ENCODE measurements at regions not wholly inside any gene's neighbourhood (a gene's known extent, or its start where the extent isn't known, plus 50 kb on each side); places are given as distances from the start of the nearest gene placed in this dataset.

DNA sequence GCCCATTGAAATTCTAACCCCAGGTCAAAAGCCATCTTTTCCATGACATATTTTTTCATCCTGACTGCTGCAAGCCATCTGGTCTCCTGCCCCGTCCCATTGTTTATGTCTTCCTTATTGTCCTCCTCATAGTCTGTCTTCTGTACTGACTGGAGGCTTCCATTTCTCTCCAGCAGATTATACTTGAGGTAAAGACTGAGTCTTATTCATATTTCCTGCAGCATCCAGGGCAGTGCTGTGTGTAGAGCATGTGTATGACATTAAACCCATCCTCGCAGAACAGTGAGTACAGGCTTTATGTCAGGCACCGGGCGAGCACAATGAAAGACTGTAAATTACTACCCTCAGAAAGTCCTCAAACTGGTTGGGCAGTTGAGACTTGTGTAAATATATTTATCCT is 275.1 kb downstream of the C4orf33 start:
- Histone ChIP-seq H3K27me3 (replicated peaks; ENCODE audit: control insufficient read depth, insufficient read depth, low read length) (no peaks in the 10 kb centered on the region), H3K36me3 (ENCODE audit: control insufficient read depth, insufficient read depth, low read length) (no peaks in the 10 kb centered on the region), H3K4me1 (no peaks in the 10 kb centered on the region), H3K9me3 (no peaks in the 10 kb centered on the region), H3K4me3 (ENCODE audit: low read depth, low read length) (no peak overlapping the region)
- Mint-ChIP-seq H3K27ac (ENCODE audit: unreplicated experiment) (no peak overlapping the region), H3K4me1 (ENCODE audit: low read depth, unreplicated experiment) (peaks cover 9% of the 10 kb centered on the region), H3K36me3 (ENCODE audit: insufficient read depth, unreplicated experiment) (no peaks in the 10 kb centered on the region), H3K27me3 (ENCODE audit: insufficient read depth, unreplicated experiment) (peaks cover 12% of the 10 kb centered on the region), H3K9me3 (ENCODE audit: unreplicated experiment) (no peaks in the 10 kb centered on the region), H3K4me3 (ENCODE audit: unreplicated experiment) (no peak overlapping the region)
- ChIA-PET POLR2A (no interaction called here), CTCF (no interaction called here)
- DNase-seq = no peak
- intact Hi-C loops (cut with micrococcal nuclease; ENCODE audit: unreplicated experiment) = no loop called here
- BruUV-seq (replicated peaks) = no TSS peak
- TF ChIP-seq, protein P1, sequence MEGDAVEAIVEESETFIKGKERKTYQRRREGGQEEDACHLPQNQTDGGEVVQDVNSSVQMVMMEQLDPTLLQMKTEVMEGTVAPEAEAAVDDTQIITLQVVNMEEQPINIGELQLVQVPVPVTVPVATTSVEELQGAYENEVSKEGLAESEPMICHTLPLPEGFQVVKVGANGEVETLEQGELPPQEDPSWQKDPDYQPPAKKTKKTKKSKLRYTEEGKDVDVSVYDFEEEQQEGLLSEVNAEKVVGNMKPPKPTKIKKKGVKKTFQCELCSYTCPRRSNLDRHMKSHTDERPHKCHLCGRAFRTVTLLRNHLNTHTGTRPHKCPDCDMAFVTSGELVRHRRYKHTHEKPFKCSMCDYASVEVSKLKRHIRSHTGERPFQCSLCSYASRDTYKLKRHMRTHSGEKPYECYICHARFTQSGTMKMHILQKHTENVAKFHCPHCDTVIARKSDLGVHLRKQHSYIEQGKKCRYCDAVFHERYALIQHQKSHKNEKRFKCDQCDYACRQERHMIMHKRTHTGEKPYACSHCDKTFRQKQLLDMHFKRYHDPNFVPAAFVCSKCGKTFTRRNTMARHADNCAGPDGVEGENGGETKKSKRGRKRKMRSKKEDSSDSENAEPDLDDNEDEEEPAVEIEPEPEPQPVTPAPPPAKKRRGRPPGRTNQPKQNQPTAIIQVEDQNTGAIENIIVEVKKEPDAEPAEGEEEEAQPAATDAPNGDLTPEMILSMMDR (IDR thresholded peaks at IDR 0.05; ENCODE audit: insufficient read depth in 1 of 2, low read depth in 1 of 2, low read length in 1 of 2, severe bottlenecking in 1 of 2, unreplicated experiment in 1 of 2) = no peak

DNA sequence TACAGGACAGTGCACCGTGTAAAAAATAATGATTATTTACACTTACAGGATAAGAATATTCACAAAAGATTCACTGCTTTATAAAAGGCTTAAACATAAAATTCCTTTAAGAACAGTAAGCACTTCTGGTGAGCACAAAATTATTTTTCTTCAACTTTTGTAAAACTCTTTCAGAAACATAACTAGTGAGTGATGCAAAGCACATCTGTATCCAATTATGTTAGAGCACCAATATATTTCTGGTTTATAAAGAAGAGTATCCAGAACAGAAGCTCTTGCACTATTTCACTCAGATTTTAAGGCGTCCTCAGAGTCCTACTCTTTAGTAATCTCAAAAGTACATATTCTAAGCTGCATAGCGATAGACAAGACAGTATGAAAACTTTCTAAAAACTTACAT is 276.0 kb downstream of the C4orf33 start:
- Histone ChIP-seq H3K4me3 (ENCODE audit: low read depth, low read length) (no peak overlapping the region), H3K27me3 (replicated peaks; ENCODE audit: control insufficient read depth, insufficient read depth, low read length) (no peaks in the 10 kb centered on the region), H3K9me3 (no peaks in the 10 kb centered on the region), H3K4me1 (no peaks in the 10 kb centered on the region), H3K36me3 (ENCODE audit: control insufficient read depth, insufficient read depth, low read length) (no peaks in the 10 kb centered on the region)
- ChIA-PET POLR2A (no interaction called here), CTCF (no interaction called here)
- Mint-ChIP-seq H3K9me3 (ENCODE audit: unreplicated experiment) (no peaks in the 10 kb centered on the region), H3K27me3 (ENCODE audit: insufficient read depth, unreplicated experiment) (peaks cover 17% of the 10 kb centered on the region), H3K36me3 (ENCODE audit: insufficient read depth, unreplicated experiment) (no peaks in the 10 kb centered on the region), H3K4me3 (ENCODE audit: unreplicated experiment) (no peak overlapping the region), H3K27ac (ENCODE audit: unreplicated experiment) (no peak overlapping the region), H3K4me1 (ENCODE audit: low read depth, unreplicated experiment) (peaks cover 9% of the 10 kb centered on the region)
- TF ChIP-seq, protein P1 (IDR thresholded peaks at IDR 0.05; ENCODE audit: insufficient read depth in 1 of 2, low read depth in 1 of 2, low read length in 1 of 2, severe bottlenecking in 1 of 2, unreplicated experiment in 1 of 2) = no peak
- BruUV-seq (replicated peaks) = no TSS peak
- DNase-seq = no peak
- intact Hi-C loops (cut with micrococcal nuclease; ENCODE audit: unreplicated experiment) = no loop called here

DNA sequence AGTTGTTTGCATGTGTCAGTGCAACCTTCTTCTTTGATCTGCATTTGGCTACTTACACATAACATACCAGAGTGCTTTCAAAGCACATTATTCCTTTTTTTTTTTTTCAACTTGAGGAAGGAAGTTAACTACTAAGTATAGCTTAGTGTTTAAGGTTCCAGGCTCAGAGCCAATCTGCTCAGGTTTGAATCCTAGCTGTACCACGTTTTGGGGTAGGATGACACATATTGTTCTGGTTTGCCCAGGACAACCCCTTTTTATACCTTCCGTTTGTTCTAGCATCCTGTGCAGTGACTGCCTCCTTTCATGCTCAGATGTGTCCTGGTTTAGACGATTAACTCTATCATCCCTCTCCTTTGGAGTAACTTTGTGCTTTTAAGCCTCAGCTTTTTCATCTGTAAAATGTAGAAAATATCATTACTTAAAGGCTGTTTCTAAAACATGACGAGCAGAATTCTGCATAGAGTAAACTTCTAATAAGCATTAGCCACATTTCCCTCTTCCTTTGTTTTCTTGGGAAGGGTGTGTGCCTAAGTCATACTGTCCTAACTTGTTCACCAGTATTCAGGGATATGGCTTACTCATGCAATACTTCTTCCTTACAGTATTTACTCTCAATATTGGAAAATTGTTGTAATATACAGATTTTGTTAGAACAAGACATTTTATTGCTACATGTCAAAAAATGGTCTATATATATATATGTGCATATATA is 281.3 kb downstream of the C4orf33 start:
- H3K9me3 ChIP-seq = no peaks in the 10 kb centered on the region
- Mint-ChIP-seq H3K9me3 (ENCODE audit: unreplicated experiment) (no peaks in the 10 kb centered on the region), H3K27ac (ENCODE audit: unreplicated experiment) (no peak overlapping the region), H3K36me3 (ENCODE audit: insufficient read depth, unreplicated experiment) (no peaks in the 10 kb centered on the region), H3K27me3 (ENCODE audit: insufficient read depth, unreplicated experiment) (peaks cover 16% of the 10 kb centered on the region), H3K4me1 (ENCODE audit: low read depth, unreplicated experiment) (no peaks in the 10 kb centered on the region), H3K4me3 (ENCODE audit: unreplicated experiment) (no peak overlapping the region)
- BruUV-seq (replicated peaks) = no TSS peak
- TF ChIP-seq, protein P1 (IDR thresholded peaks at IDR 0.05; ENCODE audit: insufficient read depth in 1 of 2, low read depth in 1 of 2, low read length in 1 of 2, severe bottlenecking in 1 of 2, unreplicated experiment in 1 of 2) = no peak
- POLR2A ChIA-PET = no interaction called here
- CTCF ChIA-PET = no interaction called here
- intact Hi-C loops (cut with micrococcal nuclease; ENCODE audit: unreplicated experiment) = no loop called here
- H3K4me3 ChIP-seq (ENCODE audit: low read depth, low read length) = no peak overlapping the region
- H3K4me1 ChIP-seq = no peaks in the 10 kb centered on the region
- H3K27me3 ChIP-seq (replicated peaks; ENCODE audit: control insufficient read depth, insufficient read depth, low read length) = no peaks in the 10 kb centered on the region
- DNase-seq = no peak
- H3K36me3 ChIP-seq (ENCODE audit: control insufficient read depth, insufficient read depth, low read length) = no peaks in the 10 kb centered on the region

All from Caco-2 (cell line).